A673 (cell line): ENCODE measurements at regions not wholly inside any gene's neighbourhood (a gene's known extent, or its start where the extent isn't known, plus 50 kb on each side); places are given as distances from the start of the nearest gene placed in this dataset.

Experiments
- BruUV-seq: library from RNA; stranded (reverse); fragments of 400-500 nt; replicated peaks from 2 replicates; lab custom pipeline; 2021; lab: Mats Ljungman, UMichigan
- CTCF ChIA-PET: fragments of 300-600 bp; sonication (Branson Sonifier 250); formaldehyde crosslinking; loops from one replicate; lab custom pipeline; 2022; ENCODE audit warnings: antibody characterized with exemption; lab: Charles Lee
- POLR2A ChIA-PET: fragments of 300-600 bp; sonication (Branson Sonifier 250); formaldehyde crosslinking; loops from one replicate; lab custom pipeline; 2022; ENCODE audit warnings: antibody characterized with exemption; ENCODE audit not compliant: low non-redundant PET; lab: Charles Lee
- DNase-seq: peaks from one replicate; pipeline ENCODE4 v3.0.0-alpha.2; 2015; ENCODE audit warnings: low spot score
- H3K27ac ChIP-seq: fragments of 200-600 bp; sonication (generic); 2 replicates; pipeline ENCODE4 v1.5.1; 2016; ENCODE audit warnings: mixed run types, low read depth, mild to moderate bottlenecking, mixed read lengths, antibody characterized with exemption, low read length; ENCODE audit not compliant: poor library complexity, severe bottlenecking
- H3K27me3 ChIP-seq: fragments of 200-600 bp; sonication (generic); replicated peaks from 2 replicates; pipeline ENCODE4 v1.6.1; 2017; ENCODE audit warnings: mixed run types, low read depth, mild to moderate bottlenecking, mixed read lengths, antibody characterized with exemption, low read length; ENCODE audit not compliant: insufficient read depth, poor library complexity
- H3K36me3 ChIP-seq: fragments of 200-600 bp; sonication (generic); 2 replicates; pipeline ENCODE4 v1.6.1; 2016; ENCODE audit warnings: mixed run types, mild to moderate bottlenecking, mixed read lengths, antibody characterized with exemption, low read length; ENCODE audit not compliant: insufficient read depth, poor library complexity, severe bottlenecking
- H3K4me1 ChIP-seq: fragments of 200-600 bp; sonication (generic); 2 replicates; pipeline ENCODE4 v1.6.1; 2017; ENCODE audit warnings: mixed run types, mild to moderate bottlenecking, mixed read lengths, antibody characterized with exemption, low read length; ENCODE audit not compliant: insufficient read depth, poor library complexity, severe bottlenecking
- H3K4me3 ChIP-seq: fragments of 200-600 bp; sonication (generic); 2 replicates; pipeline ENCODE4 v1.5.1; 2016; ENCODE audit warnings: low read depth, mixed run types, mild to moderate bottlenecking, mixed read lengths, low read length; ENCODE audit not compliant: poor library complexity, severe bottlenecking
- H3K9me3 ChIP-seq: fragments of 200-600 bp; sonication (generic); 2 replicates; pipeline ENCODE4 v1.6.1; 2016; ENCODE audit warnings: mixed run types, low read depth, mild to moderate bottlenecking, mixed read lengths, antibody characterized with exemption, low read length; ENCODE audit not compliant: poor library complexity, severe bottlenecking
- CTCF ChIP-seq: fragments of 300-800, 200-600 bp; sonication (generic); conservative IDR thresholded peaks from 2 replicates; pipeline ENCODE4 v1.5.1; 2017; ENCODE audit warnings: low read depth, mild to moderate bottlenecking, antibody characterized with exemption, low read length, moderate library complexity, mixed read lengths
- EZH2 ChIP-seq: fragments of 200-600 bp; sonication (generic); IDR thresholded peaks from 2 replicates; pipeline ENCODE4 v1.6.1; 2017; ENCODE audit warnings: borderline replicate concordance, low read depth, mild to moderate bottlenecking, mixed read lengths, antibody characterized with exemption, low read length; ENCODE audit not compliant: poor library complexity, severe bottlenecking
- intact Hi-C: fragments of 100-400 bp; cut with micrococcal nuclease; formaldehyde crosslinking; loops from one replicate; pipeline ENCODE4 v1.10.0; 2022; ENCODE audit not compliant: unreplicated experiment

DNA sequence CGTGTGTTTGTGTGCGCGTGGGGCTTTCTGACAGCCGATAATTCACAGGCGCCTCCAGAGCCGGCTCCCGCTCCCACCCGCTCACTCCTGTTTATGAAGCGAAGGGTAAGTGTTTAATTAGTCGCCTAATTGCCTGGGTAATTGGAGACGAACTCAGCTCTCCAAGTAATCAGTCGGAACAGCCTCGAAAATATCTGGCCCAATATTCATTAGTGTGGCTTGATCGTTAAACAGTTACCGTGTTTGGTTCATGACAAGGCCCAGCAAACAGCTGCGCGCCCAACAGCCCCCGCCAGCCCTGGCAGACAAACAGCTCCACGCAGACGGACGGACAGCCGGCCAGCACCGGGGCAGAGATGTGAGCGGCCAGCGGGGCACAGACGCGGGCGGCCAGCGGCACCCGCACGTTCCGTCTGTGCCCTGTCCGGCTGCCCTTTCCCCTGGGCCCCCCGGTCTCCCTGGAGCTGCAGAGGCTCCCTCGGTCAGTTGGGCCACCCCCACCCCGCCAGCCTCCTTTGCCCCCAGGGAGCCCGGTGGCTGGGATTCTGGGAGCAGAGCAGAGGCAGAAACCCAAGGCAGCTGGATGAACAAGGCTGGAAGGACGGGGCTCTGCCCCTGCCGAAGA, 98.2 kb downstream of the UNCX start:
- no peak for DNase-seq
- intact Hi-C loops = no loop called here
- Histone ChIP-seq H3K4me1 (peaks cover 14% of the 10 kb centered on the region), H3K9me3 (peaks cover under 1% of the 10 kb centered on the region), H3K4me3 (no peak overlapping the region), H3K27me3 (no peaks in the 10 kb centered on the region), H3K27ac (no peak overlapping the region), H3K36me3 (no peaks in the 10 kb centered on the region)
- POLR2A ChIA-PET = no interaction called here
- CTCF ChIA-PET = no interaction called here
- no TSS peak for BruUV-seq
- TF ChIP-seq CTCF = no peak
- no peak for TF ChIP-seq EZH2

DNA sequence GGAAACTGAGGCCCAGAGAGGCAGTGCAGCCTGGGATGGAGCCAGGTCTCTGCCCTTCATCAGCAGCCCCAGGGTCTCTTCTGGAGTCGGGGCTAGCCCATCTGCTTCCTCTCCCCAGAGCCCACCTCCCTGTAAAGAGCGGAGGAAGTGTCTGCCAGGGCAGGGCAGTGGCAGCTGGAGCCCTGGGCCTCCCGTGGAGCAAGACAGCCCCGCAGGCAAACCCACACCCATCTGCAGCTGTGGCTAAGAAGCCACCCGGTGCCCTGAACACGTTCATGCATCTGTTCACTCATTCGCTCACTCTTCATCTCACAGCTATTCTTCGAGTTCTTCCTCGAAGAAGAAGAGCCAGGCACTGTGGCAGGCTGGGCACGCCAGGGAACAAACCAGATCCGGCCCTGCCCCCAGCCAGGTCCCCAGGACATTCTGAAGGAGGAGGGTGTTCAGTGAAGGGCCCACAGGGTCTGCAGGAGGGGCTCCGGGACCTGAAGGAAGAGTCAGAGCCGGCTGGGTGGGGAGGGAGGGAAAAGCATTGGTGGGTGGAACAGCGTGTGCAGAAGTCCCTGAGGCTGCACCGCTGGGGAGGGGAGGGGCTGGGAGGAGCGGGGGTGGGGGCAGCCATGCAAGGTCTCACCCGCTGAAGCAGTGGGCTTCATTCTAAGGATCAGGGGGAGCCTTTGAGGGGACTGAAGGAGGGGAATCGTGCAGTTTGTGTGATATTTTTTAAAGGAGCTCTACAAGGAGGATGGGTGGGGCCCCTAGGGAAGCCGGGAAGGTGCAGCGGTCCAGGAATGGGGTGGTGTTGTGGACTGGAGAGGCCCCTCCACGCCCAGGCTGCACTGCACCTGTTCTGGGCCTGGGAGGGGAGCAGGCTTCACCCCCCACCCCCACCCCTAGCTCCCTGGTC, 99.1 kb downstream of the UNCX start:
- ChIA-PET CTCF (no interaction called here), POLR2A (no interaction called here)
- no peak for TF ChIP-seq CTCF
- TF ChIP-seq EZH2 = no peak
- no TSS peak for BruUV-seq
- Histone ChIP-seq H3K4me1 (peaks cover 14% of the 10 kb centered on the region), H3K27ac (no peak overlapping the region), H3K27me3 (no peaks in the 10 kb centered on the region), H3K36me3 (no peaks in the 10 kb centered on the region), H3K4me3 (no peak overlapping the region), H3K9me3 (peaks cover 9% of the 10 kb centered on the region)
- intact Hi-C loops = no loop called here
- peak; percentile 45 for DNase-seq

DNA sequence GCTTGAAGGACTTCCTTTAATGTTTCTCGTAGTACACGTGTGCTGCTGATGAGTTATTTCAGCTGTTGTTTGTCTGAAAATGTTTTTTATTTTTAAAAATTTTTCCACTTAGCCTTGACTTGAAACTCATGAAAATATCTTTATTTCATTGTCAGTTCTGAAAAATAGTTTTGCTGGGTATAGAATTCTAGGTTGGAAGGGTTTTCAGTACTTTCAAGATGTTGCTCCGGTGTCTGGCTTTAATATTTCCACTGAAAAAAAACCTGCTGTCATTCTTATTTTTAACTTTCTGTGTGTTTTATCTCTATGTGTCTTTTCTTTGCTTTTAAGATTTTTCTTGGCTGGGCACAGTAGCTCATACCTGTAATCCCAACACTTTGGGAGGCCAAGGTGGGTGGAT, 103.8 kb downstream of the UNCX start:
- CTCF ChIA-PET = no interaction called here
- Histone ChIP-seq H3K9me3 (peaks cover 10% of the 10 kb centered on the region), H3K4me3 (no peak overlapping the region), H3K36me3 (no peaks in the 10 kb centered on the region), H3K27ac (no peak overlapping the region), H3K27me3 (no peaks in the 10 kb centered on the region), H3K4me1 (peaks cover 12% of the 10 kb centered on the region)
- intact Hi-C loops = no loop called here
- no TSS peak for BruUV-seq
- DNase-seq = no peak
- POLR2A ChIA-PET = no interaction called here
- TF ChIP-seq CTCF = no peak
- TF ChIP-seq EZH2 = no peak
